H1 (cell line): ENCODE measurements at regions not wholly inside any gene's neighbourhood (a gene's known extent, or its start where the extent isn't known, plus 50 kb on each side); places are given as distances from the start of the nearest gene placed in this dataset.

ENCODE experiments used
- BACH1 ChIP-seq: IDR thresholded peaks from 2 replicates; pipeline ENCODE4 v1.6.1; 2012; ENCODE audit warnings: low read length, improper control_type of control experiment
- CEBPB ChIP-seq: IDR thresholded peaks from 2 replicates; pipeline ENCODE4 v1.6.1; 2012; ENCODE audit warnings: low read depth, low read length
- CHD2 ChIP-seq: IDR thresholded peaks from 2 replicates; pipeline ENCODE4 v1.6.1; 2012; ENCODE audit warnings: low read length, improper control_type of control experiment
- EGR1 ChIP-seq: IDR thresholded peaks from 2 replicates; pipeline ENCODE4 v1.6.1; 2011; ENCODE audit warnings: low read depth, low read length, borderline replicate concordance
- FOSL1 ChIP-seq: IDR thresholded peaks from 2 replicates; pipeline ENCODE4 v1.6.1; 2011; ENCODE audit warnings: mild to moderate bottlenecking, low read depth, low read length, moderate library complexity; ENCODE audit not compliant: insufficient read depth
- GABPA ChIP-seq: IDR thresholded peaks from 2 replicates; pipeline ENCODE4 v1.6.1; 2011; ENCODE audit warnings: mild to moderate bottlenecking, low read length, moderate library complexity, borderline replicate concordance; ENCODE audit not compliant: insufficient read depth
- KDM5A ChIP-seq: fragments of 200-600 bp; IDR thresholded peaks from 2 replicates; pipeline ENCODE4 v1.7.1; 2012; ENCODE audit warnings: mild to moderate bottlenecking, low read length, inconsistent platforms, mixed read lengths

DNA sequence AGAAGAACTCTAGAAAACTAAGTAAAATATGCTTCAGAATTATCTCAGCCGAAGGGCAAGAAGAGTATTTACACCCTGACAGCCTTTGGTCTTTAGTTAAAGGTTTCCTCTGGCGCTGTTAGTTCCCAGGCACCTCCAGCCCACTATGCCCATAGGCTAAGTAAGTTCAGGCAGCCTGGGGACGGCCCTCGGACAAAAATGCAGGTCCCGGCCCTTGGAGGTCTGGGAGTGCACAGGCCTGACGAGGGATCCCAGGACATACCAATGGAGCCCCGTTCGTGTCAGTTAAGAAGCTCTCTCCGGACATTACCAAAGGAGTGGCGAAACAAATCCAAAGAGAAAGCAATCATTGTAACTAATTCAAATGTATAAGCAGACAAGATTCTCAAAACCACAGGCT is 311.8 kb downstream of the CD83 start (continued):
- TF ChIP-seq CHD2, result no peak
- TF ChIP-seq FOSL1, result no peak
- TF ChIP-seq CEBPB, result no peak
- TF ChIP-seq BACH1, result no peak
- TF ChIP-seq EGR1, result no peak
- no peak for TF ChIP-seq GABPA
- no peak for TF ChIP-seq KDM5A
